Tibial nerve (tissue), 4 donors: ENCODE measurements at regions not wholly inside any gene's neighbourhood (a gene's known extent, or its start where the extent isn't known, plus 50 kb on each side); places are given as distances from the start of the nearest gene placed in this dataset.

Experiments used
- EP300 ChIP-seq, 2 donors: sonication (generic); formaldehyde crosslinking; IDR thresholded peaks; one replicate each; pipeline ENCODE4 v1.6.1; 2017; ENCODE audit warnings: antibody characterized with exemption in 2 of 2, mild to moderate bottlenecking in 1 of 2
- POLR2A ChIP-seq, 2 donors: fragments of 450-650 bp; IDR thresholded peaks; one replicate each; pipeline ENCODE4 v1.6.1; 2017; ENCODE audit warnings: antibody characterized with exemption in 2 of 2, mild to moderate bottlenecking in 2 of 2, moderate library complexity in 2 of 2
- TF ChIP-seq, protein P1 (sequence below), 5 experiments: fragments of 200-600 bp in 3 of 5; fragments of 450-650 bp in 2 of 5; sonication (generic) in 3 of 5; IDR thresholded peaks; one replicate each; pipeline ENCODE4 v1.5.1; 2016 to 2019; ENCODE audit warnings: antibody characterized with exemption in 5 of 5, mild to moderate bottlenecking in 3 of 5, moderate library complexity in 2 of 5

DNA sequence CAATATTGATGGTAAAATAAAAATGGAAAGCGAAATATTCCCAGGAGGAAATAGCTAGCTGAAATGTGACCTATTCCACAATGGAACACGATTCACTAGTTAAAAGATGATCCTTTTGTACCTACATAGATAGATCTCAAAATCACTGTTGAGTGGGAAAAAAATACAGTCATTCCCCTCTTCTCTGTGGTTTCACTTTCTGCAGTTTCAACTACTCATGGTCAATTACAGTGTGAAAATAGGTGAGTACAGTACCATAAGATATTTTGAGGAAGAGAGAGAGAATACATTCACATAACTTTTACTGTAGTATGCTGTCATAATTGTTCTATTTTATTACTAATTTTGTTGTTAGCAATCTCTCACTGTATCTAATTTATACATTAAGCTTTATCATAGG, 56.0 kb upstream of the COL13A1 start:
- TF ChIP-seq, protein P1, sequence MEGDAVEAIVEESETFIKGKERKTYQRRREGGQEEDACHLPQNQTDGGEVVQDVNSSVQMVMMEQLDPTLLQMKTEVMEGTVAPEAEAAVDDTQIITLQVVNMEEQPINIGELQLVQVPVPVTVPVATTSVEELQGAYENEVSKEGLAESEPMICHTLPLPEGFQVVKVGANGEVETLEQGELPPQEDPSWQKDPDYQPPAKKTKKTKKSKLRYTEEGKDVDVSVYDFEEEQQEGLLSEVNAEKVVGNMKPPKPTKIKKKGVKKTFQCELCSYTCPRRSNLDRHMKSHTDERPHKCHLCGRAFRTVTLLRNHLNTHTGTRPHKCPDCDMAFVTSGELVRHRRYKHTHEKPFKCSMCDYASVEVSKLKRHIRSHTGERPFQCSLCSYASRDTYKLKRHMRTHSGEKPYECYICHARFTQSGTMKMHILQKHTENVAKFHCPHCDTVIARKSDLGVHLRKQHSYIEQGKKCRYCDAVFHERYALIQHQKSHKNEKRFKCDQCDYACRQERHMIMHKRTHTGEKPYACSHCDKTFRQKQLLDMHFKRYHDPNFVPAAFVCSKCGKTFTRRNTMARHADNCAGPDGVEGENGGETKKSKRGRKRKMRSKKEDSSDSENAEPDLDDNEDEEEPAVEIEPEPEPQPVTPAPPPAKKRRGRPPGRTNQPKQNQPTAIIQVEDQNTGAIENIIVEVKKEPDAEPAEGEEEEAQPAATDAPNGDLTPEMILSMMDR (IDR thresholded peaks at IDR 0.05) = no peak
- TF ChIP-seq POLR2A (IDR thresholded peaks at IDR 0.05) (no peak), EP300 (IDR thresholded peaks at IDR 0.05) (no peak)
